NCI-H2196 (cell line): ENCODE measurements at regions not wholly inside any gene's neighbourhood (a gene's known extent, or its start where the extent isn't known, plus 50 kb on each side); places are given as distances from the start of the nearest gene placed in this dataset.
A peak's percentile ranks its signal among the peaks of the same experiment; 100 is the strongest.

Experiments used
- DNase-seq: peaks from one replicate; lab custom pipeline; 2025; ENCODE audit not compliant: unreplicated experiment; lab: John Stamatoyannopoulos, UW

DNA sequence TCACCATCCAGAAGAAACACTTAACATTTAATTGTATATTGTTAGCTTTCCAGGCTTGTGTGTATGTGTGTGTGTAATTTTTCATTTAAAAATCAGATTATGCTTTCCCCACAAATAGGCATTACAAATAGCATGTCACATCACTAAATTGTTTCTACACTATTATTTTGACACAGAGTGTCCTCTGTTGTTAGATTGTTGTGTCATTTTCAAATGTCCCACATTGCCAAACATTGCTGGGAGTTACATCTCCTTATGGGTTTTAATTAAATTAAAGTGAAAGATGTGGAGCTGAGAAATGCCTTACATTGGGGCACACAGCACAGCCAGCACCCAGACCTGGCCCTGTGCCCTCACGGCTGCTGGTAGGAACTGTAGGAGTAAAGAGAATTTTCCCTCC lies 295.6 kb downstream of the ZEB1 start:
- no peak for DNase-seq

DNA sequence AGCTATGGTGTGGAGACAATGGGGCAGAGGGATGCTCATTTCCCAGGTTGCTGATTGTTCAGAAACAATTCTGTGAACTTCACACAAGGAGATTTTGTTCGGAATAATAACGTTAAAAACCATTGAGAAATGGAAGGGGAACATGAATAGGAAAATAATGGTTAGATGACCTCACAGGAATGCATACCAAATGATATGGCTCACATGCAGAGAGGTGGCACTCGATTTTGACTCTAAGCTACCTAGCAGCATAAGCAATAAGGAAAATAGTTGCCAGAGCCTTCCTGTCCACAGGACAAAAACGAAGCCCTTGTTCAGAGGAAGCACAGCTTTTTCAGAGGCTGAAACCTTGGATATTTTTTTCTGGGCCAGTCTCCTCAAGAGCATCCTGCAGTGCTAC lies 293.1 kb downstream of the ZEB1 start:
- DNase-seq: no peak

DNA sequence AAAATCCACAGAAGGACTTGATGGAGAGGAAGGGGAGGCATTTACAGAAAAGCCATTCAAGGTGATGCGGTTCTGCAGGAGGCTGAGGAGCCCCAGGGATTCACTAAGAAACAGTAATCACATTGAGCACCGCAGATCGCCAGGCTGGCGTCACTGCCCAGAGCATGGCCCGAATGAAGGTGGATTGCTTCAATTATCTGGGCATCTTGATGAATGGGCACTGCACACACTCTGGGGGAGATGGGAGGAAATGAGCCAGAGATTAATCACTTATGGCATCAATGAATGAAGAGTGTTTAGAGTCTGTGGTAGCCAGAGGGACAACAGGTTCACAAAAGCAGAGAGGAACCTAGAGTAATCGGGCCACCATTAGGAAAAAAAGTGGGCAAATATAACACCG lies 292.1 kb downstream of the ZEB1 start:
- DNase-seq: no peak

GRCh38 chr10:31607481-31607880 lies 288.5 kb downstream of the ZEB1 start:
- no peak for DNase-seq

DNA sequence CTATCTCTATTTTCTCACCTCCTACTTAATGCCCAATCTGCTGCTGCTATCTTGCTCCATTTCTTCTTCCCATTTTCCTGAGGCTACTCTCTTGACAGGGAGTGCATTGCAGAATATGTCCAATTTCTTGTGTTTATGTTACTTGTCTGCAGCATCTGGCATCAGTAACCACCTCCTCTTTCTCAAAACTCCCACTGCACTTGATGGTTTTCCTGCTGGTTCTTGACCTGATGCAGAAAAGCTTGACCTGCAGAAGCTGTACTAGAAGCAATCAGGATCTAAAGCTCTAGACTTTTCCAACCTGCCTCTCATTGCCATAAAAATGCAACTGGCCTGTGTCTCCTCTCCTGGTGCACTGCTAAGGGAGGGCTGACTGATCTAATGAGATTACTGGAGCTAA lies 287.8 kb downstream of the ZEB1 start:
- no peak for DNase-seq

- no peak for DNase-seq
Measured at GRCh38 chr10:31605861-31606525, 287.0 kb downstream of the ZEB1 start.

DNA sequence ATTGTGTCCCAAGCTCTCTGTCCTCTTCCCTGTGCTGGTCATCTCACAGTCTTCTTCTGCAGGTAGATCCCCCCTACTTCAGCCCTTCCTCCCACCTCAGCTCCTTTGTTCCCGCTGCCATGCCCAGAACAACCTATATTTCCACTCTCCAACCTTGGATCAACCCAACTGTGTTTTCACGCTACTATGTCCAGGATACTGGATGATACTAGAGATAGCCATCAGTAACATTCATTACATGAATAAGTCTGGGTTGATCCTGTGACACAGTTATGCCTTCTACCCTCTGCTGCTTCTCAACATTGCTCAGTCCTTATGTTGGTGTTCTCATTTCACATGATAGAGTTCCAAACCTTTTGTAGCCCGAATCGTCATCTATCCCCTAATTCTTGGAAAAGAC lies 286.4 kb downstream of the ZEB1 start:
- no peak for DNase-seq

GRCh38 chr10:31604646-31605170 lies 285.7 kb downstream of the ZEB1 start:
- peak; percentile 19 for DNase-seq

GRCh38 chr10:31604096-31604495 lies 285.1 kb downstream of the ZEB1 start:
- DNase-seq: peak; percentile 19

DNA sequence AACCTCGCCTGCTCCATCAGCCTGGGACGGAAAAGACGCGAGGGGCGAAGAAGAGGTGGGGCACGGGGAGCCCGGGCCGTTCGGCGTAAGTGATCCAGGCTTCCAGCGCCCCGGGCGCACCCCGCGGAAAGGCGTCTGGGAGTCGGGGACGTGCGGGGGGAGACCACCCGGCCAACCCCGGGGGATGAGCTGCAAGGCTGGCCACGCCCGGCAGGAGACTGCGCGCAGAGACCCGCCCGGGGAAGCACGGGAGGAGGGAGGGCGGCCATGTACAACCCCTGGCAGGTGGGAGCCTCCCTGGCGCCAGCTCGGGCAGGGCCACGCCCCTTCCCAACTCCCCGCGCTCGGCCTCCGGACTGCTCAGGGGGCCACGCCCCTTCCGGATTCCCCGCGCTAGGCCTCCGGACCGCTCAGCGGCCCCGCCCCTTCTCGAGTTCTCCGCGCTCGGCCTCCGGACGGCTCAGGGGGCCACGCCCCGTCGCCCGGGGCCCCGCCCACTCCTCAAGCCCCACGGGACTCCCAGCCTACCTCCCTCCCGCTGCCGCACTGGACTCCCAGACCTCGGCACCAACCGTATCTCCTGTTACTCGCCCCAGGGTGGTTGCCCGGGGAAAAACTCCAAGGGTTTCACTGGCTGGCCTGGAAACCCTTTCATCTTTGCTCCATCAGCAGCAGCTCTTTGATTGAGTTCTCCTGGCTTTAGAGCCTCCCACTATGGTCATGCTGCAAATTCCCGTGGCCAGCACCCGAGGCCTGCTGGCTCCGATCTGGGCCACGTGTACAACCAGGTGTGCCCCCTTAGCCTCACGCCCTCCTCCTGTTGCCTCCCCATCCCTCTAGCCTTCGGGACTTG lies 284.4 kb downstream of the ZEB1 start:
- DNase-seq: peak; percentile 94

DNA sequence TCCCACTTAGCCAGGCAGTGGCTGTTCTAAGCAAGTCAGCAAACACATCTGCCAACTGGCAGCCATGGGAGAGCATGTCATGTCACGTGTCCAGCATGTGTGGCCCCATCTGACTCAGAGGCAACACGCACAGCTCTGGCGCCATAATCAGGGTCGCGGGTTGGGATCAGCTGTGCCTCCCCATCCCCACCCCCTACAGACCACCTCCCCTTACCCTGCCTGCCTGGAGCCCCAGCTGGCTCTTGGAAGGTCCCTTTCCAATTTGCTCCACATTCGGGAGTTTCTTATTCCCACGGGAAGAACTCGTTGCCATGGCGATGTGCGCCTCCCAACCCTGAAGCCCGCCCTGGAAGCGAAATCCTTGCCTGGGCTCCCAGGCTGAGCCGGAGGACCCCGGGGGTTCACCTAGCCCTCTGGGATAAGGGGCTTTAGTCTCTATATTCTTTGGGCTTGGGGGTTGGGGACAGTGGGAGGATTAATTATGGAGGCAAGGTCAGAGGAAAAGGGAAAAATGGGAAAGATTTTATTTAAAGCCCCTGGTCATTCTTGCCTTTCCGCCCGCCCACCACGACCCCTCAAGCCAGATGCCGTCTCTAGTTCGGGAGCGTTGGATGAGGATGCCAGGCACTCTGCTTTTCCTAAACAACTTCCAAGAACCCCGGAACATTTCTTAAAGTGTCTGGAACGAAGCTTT lies 283.7 kb downstream of the ZEB1 start:
- DNase-seq: peak; percentile 71

GRCh38 chr10:31601136-31601535 lies 282.1 kb downstream of the ZEB1 start:
- DNase-seq: no peak

DNA sequence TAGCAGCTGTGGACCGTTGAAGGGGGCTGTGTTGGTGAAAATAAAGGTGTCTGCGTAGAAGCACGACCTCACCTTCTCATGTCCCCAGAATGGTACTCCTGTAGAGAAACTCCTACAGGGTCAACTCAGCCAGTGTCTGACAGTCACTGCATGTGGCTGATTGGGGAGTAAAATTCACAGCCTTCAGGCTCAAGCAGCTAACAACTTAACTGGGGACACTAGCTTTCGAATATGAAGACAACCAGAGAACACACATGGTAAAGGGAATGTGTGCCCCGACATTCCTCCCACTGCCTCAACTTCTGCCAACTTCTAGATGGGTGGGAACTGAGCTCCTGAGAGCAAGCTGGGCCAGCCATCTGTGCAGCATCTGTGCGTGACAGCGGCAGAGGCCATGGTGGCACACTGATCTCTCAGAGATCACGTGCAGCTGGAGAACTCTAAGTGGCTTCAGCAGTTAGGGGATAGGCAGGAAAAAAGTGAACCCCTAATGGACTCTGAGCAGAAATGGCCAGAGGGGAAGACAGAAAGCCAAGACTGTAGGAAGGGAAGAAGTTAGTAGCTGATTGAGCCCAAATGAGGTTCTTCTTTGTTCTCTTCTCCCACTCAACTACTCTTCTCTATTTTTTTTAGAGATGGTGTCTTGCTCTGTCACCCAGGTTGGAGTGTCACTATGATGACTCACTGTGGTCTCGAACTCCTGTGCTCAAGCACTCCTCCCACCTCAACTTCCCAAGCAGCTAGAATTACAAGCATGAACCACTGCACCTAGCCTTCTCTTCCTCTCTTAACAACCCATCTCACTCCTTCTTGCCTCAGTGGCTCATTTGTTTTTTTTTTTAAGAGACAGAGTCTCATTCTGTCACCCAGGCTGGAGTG lies 280.8 kb downstream of the ZEB1 start:
- no peak for DNase-seq

DNA sequence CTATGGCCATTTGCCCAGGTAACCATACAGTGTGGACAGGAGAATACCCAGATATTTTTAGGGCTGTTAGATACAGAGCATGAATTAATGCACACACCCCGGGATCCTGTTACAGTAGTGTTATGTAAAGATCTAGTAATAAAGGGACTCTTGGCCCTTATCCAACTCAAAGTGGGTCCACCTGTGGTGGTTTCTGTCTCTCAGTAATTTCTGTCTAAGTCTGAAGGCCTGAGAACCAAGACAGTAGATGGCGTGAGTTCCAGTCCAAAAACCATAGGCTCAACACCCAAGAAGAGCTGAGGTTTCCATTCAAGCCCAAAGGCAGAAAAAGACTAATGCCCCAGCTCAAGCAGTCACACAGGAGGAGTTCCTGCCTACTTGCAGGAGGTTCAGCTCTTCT lies 277.7 kb downstream of the ZEB1 start:
- no peak for DNase-seq

DNA sequence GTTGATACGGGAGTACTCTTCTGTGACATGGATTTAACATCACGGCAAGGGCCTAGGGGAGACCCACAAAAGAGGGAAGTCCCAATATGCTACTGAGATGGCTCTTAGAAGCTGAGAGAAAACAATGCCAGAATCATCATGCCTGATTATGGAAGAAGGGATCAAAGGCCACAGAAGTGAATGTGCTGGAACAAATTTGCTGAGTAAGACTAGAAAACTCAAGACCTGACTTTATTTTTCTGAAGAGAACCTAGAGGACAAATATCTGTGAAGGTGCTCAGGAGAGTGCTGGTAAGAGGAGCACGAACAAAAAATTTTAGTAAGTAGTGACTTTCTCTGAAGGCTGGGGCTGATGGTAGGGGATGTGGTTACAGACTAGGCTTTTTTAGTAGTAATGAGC lies 277.0 kb downstream of the ZEB1 start:
- no peak for DNase-seq

- peak; percentile 25 for DNase-seq
Measured at GRCh38 chr10:31594347-31594873, 275.4 kb downstream of the ZEB1 start.

DNA sequence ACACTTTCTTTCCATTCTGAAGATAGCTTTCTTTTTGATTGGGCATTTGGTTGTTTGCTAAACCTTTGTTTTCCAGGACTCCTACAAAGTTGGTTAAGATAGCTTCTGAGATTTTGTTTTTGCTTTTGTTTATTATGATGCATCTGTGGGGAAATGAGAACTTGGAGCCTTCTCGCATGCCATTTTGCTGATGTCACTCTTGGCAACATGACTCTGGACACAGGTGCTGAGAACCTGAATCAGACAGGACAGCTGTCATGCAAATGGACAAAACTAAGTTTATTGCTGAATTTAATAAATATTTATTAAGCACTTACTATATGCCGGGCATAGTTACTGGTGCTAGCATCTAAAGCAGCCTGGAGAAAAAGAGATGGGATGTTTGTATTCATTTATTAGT lies 274.1 kb downstream of the ZEB1 start:
- DNase-seq: no peak

GRCh38 chr10:31591569-31591968 lies 272.6 kb downstream of the ZEB1 start:
- DNase-seq: no peak

- no peak for DNase-seq
Measured at GRCh38 chr10:31590023-31590800, 271.2 kb downstream of the ZEB1 start.

DNA sequence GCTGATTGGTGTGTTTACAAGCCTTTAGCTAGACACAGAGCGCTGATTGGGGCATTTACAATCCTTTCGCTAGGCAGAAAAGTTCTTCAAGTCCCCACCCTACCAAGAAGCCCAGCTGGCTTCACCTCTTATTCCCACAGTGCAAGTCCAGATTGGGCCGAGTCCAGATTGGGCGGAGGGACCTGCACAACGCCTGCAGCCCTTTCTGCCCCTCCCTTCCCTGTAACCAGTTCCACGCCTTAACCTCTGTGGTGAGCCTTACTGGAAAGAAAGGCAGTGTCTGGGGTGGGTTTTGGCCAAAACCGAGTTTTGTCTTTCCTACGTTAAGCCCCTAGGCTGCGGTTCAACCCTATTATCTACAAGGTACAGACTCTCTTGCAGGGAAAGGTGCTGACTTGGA lies 268.7 kb downstream of the ZEB1 start:
- DNase-seq: no peak
